ENCODE measurements at regions not wholly inside any gene's neighbourhood (a gene's known extent, or its start where the extent isn't known, plus 50 kb on each side); places are given as distances from the start of the nearest gene placed in this dataset.

- DNase-seq (ENCODE audit: low read depth in 2 of 2), result no peak
Measured at GRCh38 chr2:215770668-215771067, 242.7 kb downstream of the MREG start.

DNA sequence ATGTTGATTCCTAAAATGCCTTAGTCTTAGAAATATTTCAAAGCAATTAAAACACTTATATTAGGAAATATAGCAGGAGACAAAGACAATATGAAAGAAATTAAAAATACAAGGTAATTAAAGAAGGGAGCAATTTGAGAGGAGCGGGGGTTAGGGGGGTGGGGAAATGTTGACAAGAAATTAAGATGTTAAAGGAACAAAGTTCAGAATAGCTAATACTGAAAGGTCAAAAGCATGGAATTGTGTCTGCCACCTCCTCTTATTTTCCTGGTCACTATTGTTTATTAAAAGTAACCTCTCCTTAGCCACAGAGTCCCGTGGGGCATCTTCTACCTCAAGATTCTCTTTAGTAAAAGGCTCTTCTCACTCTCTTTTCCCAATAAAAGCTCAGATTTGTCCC lies 244.1 kb downstream of the MREG start:
- DNase-seq (ENCODE audit: low read depth in 2 of 2), result no peak

DNA sequence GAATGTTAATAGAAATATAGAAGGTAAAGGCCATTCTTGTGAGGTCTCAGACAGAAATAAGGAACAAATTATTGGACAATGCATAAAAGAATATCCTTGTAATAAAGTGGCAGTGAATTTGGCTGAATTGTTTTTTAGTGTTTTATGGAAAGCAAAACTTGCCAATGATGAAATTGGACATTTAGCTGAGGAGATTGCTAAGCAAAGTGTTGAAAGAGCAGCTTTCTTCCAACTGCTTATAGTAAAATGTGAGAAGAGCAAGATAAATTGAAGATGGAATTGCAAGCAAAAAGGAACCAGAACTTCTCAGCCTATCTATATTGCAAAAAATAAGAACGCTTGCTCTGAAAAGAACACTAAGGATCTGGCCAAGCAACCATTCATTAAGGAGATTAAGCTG lies 245.7 kb downstream of the MREG start:
- no peak for DNase-seq (ENCODE audit: low read depth in 2 of 2)

DNA sequence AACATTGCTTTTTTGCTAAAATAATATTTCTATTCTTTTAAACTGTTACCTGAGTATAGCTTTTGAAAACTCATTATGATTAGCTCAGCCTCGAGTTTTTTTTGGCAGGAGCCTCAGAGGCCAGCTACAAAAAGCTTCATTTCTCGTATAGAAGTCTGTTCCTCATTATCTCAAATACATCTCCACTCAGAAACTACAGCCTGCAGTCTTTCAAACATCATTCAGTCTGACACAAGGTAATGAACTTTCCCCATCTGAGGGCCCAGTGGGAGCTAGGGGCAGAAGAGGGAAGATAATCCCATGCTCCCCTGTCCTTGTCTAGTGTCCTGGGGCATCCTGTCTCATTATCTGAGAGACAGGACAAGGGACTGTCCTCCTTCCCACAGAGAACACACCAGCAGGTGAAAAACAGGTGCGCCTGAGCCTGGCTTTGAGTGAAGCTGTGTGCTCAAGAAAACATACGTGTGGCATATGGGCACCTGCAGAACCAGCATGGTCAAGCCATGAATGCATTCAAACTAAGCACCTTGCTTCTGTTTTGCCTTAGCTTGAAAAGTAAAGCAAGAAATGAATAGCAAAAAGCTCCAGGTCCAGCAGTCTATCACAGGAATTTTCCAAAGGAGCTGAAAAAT lies 247.5 kb downstream of the MREG start:
- no peak for DNase-seq (ENCODE audit: low read depth in 2 of 2)

DNA sequence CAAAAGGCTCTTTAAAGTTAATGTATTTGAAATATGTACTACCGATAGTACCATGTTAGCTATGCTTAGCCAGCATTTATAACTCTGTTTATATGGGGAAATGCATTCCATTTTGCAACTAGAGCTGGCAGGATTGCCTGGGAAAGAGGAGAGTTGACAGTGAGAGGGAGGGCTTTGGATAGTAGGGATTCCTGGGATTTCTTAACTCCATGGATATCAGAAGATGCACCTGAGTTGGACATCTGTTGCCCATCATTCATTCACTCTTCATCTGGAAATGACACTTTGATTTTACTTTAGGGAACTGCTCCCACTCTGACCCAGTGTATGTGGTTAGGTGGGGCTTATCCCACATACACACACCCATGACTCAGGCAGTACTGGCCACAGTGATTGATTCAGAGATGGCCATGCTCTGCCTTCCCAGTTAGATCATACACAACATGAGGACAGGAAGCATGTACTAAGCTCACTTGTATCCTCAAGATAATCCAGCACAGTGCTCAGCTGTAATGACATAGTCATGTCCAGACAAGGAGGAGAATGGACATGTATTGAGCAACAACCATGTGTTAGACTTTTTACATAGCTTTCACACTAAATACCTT lies 248.8 kb downstream of the MREG start:
- no peak for DNase-seq (ENCODE audit: low read depth in 2 of 2)

DNA sequence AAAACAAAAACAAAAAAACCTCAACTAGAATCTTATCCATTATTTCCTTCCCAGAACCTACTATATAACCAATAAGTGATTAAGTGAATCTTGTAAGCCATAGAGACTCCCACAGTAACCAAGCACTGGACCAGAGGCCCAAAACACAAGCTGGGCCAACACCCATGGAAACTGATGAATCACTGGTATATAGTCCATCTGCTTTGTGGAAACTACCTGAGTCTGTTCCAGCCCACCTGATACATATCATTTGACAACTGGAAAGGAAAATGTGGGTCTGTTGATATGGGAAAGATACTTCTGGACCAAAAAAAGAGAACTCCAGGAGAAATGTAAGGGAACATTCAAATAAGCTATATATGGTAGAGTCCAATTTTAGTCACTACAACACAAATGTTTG lies 252.8 kb downstream of the MREG start:
- DNase-seq (ENCODE audit: low read depth in 2 of 2), result no peak

- DNase-seq (ENCODE audit: low read depth in 2 of 2), result no peak
Measured at GRCh38 chr2:215760091-215760490, 253.3 kb downstream of the MREG start.

DNA sequence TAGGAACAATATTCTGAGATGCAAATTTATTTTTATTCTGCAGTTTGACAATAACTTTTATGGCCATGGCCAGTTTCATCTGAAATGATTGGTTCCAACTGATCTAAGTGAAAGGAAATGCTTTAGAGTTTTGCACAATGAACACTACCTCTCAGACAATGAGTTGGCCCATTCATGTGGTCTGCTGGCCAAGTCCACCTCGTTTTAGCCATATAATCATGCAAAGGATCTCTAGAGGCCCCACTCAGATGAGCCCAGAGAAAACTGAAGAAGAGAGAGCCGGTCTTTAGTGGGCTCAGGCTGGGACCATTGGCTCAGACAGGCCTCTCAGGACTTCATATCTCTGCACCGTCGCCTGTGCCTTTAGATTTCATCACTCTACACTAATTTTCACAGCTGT lies 254.7 kb downstream of the MREG start:
- no peak for DNase-seq (ENCODE audit: low read depth in 2 of 2)

DNA sequence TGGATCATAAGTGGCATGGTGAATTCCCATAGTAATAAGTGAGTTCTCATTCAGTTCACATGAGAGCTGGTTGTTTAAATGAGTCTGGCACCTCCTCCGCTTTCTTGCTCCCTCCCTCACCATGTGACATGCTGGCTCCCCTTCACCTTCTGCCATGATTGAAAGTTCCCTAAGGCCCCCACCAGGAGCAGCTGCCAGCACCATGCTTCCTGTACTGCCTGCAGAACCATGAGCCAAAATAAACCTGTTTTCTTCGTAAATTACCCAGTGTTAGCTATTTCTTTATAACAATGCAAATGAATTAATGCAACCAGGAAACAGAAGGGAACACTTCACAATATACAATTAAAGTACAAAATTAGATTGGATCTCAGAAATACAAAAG lies 257.0 kb downstream of the MREG start:
- no peak for DNase-seq (ENCODE audit: low read depth in 2 of 2)

GRCh38 chr2:215755641-215756345 lies 257.6 kb downstream of the MREG start:
- no peak for DNase-seq (ENCODE audit: low read depth in 2 of 2)

DNA sequence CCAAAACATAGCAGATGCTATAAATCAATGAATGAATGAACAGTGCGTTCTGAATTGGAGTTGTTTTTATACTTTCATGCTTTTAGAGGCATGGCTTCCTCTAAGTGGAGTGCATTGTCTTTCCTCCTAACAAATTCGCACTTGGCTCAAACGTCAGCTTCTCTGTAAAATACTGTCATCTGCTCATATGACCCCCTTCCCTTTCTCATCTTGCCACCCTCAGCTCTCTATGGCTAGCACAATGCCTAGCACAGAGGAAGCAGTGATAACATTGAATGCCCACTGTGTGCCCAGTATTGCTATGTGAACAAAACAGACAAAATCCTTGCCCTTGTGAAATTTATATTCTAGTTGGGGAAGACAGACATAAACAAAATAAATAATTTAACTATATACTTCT lies 258.8 kb downstream of the MREG start:
- DNase-seq (ENCODE audit: low read depth in 2 of 2), result no peak

GRCh38 chr2:215753808-215754207 lies 259.5 kb downstream of the MREG start:
- DNase-seq (ENCODE audit: low read depth in 2 of 2), result no peak

GRCh38 chr2:215752991-215753390 lies 260.4 kb downstream of the MREG start:
- DNase-seq (ENCODE audit: low read depth in 2 of 2), result no peak

DNA sequence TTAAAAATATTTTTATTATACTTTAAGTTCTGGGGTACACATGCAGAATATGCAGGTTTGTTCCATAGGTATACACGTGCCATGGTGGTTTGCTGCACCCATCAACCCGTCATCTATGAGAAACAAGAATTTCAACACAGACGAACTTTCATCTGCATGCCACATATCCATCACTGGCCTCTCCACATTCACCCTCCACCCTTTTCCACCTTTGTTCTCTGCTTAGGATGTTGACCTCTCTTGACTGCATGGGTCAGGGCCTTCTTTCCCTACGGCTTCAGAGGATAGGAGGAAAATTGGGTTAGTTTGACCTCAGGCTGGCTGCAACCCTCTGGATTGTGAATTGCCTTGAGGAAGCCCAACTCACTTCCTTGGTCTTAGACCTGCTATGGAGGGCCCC lies 260.9 kb downstream of the MREG start:
- DNase-seq (ENCODE audit: low read depth in 2 of 2), result no peak

DNA sequence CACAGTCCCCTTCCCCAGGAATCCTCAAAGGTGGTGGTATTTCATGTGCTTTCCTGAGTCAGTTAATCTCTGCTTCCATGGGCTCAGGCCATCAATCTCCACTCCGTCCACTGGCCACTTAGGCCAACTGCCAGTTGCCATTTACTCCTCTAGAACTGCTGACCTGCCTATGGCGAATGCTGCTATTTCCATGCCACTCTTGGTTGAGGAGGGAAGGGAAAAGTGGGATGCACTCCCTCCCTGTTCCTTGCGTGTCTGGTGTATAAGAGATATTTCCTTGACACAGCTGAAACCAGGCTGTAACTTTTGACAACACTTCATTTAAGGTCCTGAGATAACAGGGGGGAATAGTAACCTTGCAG lies 261.5 kb downstream of the MREG start:
- no peak for DNase-seq (ENCODE audit: low read depth in 2 of 2)

- DNase-seq (ENCODE audit: low read depth in 2 of 2), result no peak
Measured at GRCh38 chr2:215751200-215751910, 262.0 kb downstream of the MREG start.

- DNase-seq (ENCODE audit: low read depth in 2 of 2), result no peak
Measured at GRCh38 chr2:215750763-215751162, 262.6 kb downstream of the MREG start.

DNA sequence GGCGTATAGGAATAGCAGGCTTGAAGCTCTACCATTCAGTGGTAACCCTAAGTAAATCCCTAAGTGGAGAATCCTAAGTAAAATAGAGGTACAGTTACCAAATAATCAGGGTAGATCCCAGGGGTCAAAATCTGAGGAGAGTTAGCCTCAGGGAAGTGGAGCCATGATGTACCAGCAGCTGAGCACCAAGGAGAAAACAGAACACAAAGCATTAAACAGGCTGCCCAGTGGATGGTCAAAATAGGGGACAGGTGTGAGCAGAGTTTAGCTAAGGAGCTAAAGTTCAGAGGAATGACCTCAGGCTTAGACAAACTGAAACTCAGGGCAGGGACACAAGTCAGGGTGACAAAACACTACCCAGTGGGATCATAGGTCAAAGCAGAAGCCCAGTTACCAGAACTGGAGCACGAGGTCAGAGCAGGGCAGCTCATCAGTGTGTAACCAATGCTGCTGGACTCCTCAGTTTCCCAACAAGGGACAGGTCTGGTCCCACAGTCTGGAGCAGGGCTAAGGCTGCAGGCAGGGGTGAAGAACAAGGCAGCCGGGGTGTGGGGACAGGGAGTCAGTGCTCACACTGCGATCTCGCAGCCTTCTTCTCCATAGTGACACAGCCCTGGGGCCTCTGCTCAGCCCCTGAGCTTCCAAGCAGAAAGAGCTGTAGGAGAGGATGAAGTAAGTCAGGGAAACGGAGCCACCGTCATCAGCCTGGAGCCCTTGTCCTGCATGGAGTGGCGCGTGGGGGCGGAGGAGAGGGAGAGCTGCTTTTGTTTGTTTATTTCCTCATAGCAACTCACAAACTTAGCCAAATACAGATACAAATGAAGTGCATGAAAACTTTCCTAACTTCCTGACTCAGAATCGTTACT lies 264.0 kb downstream of the MREG start:
- DNase-seq (ENCODE audit: low read depth in 2 of 2), result no peak

- DNase-seq (ENCODE audit: low read depth in 2 of 2), result no peak
Measured at GRCh38 chr2:215748446-215748845, 264.9 kb downstream of the MREG start.

GRCh38 chr2:215746887-215747615 lies 266.3 kb downstream of the MREG start:
- DNase-seq (ENCODE audit: low read depth in 2 of 2), result no peak

- DNase-seq (ENCODE audit: low read depth in 2 of 2), result peak; percentile 34 to 43
Measured at GRCh38 chr2:215746226-215746886, 267.0 kb downstream of the MREG start.

Data from stimulated activated CD4-positive, alpha-beta T cell treated with anti-CD3 and anti-CD28 coated beads, Interleukin-4, amount 100 ng/mL, for 48 hours (primary cell).